GM20000 (cell line): ENCODE measurements at regions not wholly inside any gene's neighbourhood (a gene's known extent, or its start where the extent isn't known, plus 50 kb on each side); places are given as distances from the start of the nearest gene placed in this dataset.

Experiments used
- DNase-seq: peaks from one replicate; pipeline ENCODE4 v3.0.0; 2012; ENCODE audit warnings: low spot score
- TF ChIP-seq, protein P1 (sequence below): IDR thresholded peaks from 2 replicates; pipeline ENCODE4 v1.5.1; 2012; ENCODE audit warnings: mild to moderate bottlenecking, control low read depth; ENCODE audit errors: extremely low read depth, missing control alignments

DNA sequence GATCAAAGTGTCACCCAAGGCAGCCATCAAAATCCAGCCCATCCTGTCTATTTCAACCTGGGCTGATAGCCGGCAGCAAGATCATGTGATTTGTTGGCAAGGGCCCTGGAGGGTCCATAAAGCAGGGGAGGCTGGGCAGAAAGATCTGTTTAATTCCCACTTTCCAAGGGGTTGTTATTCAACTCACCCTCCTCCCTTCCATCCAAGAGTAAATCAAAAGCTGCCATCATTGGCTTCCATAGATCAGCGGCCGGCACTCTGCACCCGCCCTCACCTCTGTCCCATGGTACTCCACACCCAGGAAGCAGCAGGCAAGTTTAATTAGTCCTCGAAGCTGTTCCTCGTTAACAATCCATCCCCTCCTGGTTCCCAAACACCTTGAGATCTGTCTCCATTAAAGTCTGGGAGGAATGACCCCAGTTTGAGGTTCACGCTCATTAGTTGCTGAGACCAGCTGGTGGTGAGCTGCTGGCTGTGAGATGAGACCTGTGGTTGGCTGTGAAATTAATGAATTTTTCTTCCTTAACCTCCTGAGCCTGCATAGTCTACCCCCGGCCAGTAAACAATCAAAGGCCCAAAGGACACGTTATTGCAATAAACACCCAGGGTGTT lies 120.6 kb upstream of the CHST15 start:
- TF ChIP-seq, protein P1, sequence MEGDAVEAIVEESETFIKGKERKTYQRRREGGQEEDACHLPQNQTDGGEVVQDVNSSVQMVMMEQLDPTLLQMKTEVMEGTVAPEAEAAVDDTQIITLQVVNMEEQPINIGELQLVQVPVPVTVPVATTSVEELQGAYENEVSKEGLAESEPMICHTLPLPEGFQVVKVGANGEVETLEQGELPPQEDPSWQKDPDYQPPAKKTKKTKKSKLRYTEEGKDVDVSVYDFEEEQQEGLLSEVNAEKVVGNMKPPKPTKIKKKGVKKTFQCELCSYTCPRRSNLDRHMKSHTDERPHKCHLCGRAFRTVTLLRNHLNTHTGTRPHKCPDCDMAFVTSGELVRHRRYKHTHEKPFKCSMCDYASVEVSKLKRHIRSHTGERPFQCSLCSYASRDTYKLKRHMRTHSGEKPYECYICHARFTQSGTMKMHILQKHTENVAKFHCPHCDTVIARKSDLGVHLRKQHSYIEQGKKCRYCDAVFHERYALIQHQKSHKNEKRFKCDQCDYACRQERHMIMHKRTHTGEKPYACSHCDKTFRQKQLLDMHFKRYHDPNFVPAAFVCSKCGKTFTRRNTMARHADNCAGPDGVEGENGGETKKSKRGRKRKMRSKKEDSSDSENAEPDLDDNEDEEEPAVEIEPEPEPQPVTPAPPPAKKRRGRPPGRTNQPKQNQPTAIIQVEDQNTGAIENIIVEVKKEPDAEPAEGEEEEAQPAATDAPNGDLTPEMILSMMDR, result no peak
- no peak for DNase-seq

DNA sequence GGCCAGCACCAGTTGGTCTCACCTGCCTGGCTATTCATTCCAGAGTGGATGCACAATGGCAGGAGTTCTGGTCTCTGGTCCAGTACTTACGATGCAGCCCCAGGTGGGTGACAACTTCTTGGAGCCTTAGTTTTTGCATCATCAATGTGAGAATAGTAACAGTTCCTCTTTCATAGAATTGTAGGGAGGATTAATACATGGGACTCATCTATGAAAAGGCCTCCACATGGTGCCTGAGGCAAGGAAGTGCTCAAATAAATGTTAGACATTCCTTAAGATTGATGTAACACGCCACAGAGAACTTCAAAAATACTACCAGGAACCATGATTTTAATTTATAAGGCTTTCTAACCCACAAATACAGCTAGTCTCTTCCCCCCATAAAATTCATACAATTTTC lies 120.1 kb upstream of the CHST15 start:
- DNase-seq, result no peak
- TF ChIP-seq, protein P1, result no peak

DNA sequence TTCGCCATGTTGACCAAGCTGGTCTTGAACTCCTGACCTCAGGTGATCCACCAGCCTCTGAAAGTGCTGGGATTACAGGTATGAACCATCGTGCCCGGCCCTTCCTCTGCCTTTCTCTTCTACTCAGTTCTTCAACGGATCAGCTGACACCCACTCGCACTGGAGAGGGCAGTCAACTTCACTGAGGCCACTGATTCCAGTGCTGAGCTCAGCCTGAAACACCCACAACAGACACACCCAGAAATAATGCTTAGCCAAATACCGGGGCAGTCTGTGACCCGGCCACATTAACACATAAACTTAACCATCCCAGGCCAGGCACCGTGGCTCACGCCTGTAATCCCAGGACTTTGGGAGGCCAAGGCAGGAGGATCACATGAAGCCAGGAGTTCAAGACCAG lies 119.3 kb upstream of the CHST15 start:
- no peak for DNase-seq
- TF ChIP-seq, protein P1, result no peak

DNA sequence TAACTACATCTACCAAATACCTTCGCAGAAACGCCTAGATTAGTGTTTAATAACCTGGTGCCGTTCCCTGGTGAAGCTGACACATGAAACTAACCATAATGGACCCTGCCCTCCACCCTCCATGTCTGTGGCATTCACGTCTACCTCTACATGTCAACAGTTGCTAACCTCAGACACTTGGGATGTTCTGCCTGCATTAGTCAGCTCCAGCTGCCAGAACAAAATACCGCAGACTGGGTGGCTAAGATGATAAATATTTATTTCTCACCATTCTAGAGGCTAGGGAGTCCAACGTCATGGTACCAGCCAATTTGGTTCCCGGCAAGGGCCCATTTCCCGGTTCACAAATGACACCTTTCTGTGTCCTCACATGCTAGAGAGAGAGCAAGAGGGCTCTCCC lies 118.5 kb upstream of the CHST15 start:
- TF ChIP-seq, protein P1, result no peak
- no peak for DNase-seq

DNA sequence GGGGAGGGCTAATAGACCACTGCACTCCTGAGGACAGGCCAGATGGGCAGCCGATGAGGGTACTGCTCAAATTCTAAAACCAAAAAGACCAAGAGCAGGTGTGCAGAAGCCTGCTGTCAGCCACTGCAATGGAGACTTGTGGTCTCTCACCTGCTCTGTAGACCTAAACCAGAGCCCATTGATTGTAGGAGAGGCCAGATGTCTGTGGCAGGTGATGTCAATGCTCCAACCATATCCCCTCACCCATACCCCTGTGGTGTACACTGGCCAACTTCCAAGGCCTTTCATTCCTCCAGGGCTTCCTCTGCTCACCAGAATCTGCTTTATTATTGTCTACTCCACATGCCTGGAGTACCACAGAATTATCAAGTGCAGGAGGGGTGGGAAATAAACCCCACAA lies 116.9 kb upstream of the CHST15 start:
- TF ChIP-seq, protein P1, result no peak
- DNase-seq, result no peak

DNA sequence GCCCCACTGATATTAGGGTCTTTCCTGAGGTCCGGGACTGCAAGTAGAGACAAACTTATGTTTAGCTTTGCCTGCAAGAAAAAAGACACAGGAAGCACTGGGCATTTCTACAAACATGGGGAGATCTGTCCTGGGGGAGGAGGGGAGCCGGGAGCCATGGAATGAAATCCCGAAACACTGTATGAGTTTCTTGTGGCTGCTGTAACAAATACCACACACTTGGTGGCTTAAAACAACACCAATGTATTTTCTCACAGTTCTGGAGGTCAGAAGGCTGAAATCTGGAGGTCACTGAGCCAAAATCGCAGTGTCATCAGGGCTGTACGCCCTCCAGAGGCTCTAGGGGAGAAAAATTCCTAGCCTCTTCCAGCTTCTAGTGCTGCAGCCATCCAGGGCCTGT lies 114.0 kb upstream of the CHST15 start:
- TF ChIP-seq, protein P1, result no peak

DNA sequence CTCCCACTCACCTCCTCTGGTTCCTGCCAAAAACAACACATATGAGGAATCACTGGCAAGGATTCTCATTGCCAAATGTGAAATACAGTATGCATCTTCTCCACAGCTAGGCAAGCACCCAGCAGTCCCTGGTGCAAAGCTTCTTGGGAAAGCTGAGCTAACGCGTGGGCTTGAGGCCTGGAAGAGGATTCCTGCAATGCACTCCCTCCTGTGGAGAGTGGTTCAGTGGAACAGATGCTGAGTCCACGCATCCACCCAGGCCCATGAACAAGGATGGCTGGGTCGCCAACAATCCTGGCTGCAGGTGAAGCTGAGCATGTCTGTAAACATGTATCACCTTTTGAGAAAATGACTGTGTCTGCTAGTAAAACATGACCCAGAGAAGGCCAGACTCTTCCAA lies 113.2 kb upstream of the CHST15 start:
- TF ChIP-seq, protein P1, result no peak

More for the DNA sequence above, 114.0 kb upstream of the CHST15 start:
- no peak for DNase-seq

More for the DNA sequence above, 113.2 kb upstream of the CHST15 start:
- DNase-seq, result no peak
